Retinal pigment epithelial cell (primary cell): ENCODE measurements at regions not wholly inside any gene's neighbourhood (a gene's known extent, or its start where the extent isn't known, plus 50 kb on each side); places are given as distances from the start of the nearest gene placed in this dataset.

Experiments used
- DNase-seq: peaks from one replicate; pipeline ENCODE4 v3.0.0-alpha.2; 2010; ENCODE audit warnings: low read depth
- H3K4me3 ChIP-seq: 2 replicates; pipeline ENCODE4 v1.5.1; 2011; ENCODE audit warnings: mild to moderate bottlenecking, low read length, control low read depth, moderate library complexity
- TF ChIP-seq, protein P1 (sequence below): conservative IDR thresholded peaks from 2 replicates; pipeline ENCODE4 v1.5.1; 2011; ENCODE audit warnings: low read depth, low read length, control low read depth, inconsistent platforms

DNA sequence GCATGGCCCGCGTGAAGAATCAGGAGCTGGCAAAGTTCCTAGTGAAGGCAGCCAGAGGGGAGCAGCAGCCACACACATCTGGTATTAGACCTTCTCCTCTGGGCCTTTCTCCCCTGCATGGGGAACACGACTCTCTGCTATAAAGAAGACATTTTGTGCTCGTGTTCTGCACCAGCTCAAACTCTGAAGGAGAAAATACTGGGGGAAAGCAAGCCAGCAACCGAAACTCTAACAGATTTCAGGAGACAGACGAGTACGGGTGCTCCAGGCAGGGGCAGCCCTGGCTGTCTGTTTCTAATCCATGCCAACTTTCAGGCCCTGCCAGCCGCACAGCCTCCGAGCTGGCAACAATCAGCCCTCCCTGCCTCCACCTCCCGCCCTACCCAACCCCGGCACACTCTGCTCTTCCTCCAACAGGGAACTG is 296.3 kb downstream of the BRD1 start:
- TF ChIP-seq, protein P1, sequence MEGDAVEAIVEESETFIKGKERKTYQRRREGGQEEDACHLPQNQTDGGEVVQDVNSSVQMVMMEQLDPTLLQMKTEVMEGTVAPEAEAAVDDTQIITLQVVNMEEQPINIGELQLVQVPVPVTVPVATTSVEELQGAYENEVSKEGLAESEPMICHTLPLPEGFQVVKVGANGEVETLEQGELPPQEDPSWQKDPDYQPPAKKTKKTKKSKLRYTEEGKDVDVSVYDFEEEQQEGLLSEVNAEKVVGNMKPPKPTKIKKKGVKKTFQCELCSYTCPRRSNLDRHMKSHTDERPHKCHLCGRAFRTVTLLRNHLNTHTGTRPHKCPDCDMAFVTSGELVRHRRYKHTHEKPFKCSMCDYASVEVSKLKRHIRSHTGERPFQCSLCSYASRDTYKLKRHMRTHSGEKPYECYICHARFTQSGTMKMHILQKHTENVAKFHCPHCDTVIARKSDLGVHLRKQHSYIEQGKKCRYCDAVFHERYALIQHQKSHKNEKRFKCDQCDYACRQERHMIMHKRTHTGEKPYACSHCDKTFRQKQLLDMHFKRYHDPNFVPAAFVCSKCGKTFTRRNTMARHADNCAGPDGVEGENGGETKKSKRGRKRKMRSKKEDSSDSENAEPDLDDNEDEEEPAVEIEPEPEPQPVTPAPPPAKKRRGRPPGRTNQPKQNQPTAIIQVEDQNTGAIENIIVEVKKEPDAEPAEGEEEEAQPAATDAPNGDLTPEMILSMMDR, result no peak
- no peak for DNase-seq
- no peak overlapping the region for H3K4me3 ChIP-seq

DNA sequence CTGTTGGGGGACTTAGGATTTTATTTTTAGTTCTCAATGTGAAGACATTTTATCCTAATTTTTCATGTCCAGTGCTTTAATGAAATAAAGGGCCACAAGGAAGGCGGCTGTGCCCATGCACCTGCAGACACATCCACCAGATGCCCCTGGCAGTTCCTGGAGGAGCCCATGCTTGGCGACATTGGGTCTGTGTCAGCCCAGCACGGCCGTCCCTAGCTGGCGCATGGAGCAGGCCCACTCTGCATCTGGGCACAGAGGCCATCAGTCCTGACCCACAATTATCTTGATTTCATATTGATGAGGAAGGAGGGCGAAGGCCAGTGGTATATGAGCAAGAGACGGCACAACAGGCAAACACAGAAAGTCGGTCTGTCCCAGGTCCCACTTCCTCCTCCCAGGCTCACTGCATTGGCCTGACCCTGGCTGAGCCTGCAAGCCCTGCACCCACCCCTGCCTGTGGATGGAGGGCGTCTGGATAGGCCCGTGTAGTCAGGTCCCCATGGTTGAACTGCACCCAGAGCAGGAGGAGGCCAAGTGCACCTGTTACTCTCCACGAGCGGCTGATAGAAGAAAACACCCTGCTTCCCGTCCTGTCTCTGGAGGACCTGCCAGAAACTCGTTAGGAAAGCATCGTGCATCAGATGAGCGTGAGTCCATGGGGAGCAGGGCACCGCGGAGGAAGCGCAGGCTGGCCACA is 296.9 kb downstream of the BRD1 start:
- no peak for DNase-seq
- no peak overlapping the region for H3K4me3 ChIP-seq
- TF ChIP-seq, protein P1, result no peak

DNA sequence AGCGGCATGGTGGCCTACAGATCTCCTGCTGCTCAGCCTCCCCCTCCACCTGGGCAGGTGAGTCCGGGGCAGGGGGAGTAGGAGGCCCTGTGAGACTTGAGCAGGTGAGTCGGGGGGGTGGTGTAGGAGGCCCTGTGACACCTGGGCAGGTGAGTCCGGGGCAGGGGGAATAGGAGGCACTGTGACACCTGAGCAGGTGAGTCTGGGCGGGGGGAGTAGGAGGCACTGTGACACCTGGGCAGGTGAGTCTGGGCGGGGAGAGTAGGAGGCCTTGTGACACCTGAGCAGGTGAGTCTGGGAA is 299.3 kb downstream of the BRD1 start:
- TF ChIP-seq, protein P1, result no peak
- no peak for DNase-seq
- no peak overlapping the region for H3K4me3 ChIP-seq

DNA sequence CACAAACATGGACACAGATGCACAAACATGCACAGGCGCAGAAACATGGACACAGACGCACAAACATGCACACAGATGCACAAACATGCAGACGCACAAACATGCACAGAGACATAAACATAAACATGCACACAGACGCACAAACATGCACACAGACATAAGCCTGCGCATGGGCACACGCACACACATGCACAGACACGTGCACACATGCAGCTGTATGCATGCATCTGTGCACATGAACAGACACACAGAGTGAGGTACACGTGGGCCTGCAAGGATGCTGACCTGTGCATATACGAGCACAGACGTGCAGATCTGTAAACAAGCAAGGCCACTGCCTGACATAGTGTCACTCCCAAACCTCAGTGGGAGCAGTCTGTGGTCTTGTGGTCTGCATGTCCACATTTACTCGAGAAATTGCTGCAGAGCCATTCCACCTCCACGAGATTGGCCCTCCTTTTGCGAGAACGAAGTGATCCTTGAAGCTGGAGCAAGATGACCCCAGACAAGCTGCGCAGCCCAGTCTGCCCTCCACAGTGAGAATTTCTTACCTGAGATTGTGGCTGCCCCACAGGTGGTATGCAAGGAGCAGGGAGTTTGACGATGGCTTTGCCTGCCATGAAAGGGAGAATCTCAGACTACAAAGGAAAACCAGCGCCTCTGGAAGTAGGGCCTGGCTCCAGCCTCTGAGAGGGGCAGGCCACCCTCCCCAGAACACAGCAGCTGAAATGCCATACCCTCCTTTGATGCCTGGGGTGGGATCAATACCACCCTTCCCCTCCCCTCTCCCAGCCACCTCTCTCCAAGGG is 299.9 kb downstream of the BRD1 start:
- TF ChIP-seq, protein P1, result no peak
- no peak overlapping the region for H3K4me3 ChIP-seq
- DNase-seq, result no peak

DNA sequence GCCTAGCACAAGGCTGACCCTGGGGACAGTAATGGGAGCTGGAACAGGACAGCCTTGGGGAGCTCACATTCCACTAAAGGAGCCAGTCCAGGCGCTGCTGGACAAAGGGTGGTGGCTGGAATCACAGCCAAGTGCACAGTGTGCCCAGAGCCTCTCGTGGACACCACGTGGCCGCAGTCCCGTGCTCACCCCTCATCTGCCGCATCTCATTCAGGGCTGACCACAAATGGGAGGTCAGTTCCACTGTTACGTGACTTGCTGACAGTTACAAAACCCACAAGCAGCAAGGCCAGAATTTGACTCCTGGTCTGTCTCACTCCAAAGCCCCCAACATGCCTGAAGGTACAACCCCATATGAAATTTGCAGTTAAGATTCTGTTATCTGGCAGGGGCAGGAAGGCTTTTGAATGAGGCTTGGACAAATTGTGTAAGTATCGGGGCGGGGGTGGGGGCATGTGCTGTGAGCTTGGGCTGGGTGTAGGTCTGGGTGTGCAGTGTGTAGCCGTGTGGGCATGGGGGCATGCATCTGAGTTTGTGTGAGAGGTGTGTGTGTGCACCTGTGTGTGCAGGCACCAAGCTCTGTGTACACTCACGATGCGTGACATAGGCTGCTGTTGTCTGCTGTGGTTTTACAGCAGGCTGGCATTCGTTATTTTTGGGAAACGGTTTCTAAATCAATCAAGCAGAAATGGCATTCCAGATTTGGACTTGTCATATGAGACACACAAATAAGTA is 301.7 kb downstream of the BRD1 start:
- TF ChIP-seq, protein P1, result no peak
- H3K4me3 ChIP-seq, result no peak overlapping the region
- DNase-seq, result no peak

DNA sequence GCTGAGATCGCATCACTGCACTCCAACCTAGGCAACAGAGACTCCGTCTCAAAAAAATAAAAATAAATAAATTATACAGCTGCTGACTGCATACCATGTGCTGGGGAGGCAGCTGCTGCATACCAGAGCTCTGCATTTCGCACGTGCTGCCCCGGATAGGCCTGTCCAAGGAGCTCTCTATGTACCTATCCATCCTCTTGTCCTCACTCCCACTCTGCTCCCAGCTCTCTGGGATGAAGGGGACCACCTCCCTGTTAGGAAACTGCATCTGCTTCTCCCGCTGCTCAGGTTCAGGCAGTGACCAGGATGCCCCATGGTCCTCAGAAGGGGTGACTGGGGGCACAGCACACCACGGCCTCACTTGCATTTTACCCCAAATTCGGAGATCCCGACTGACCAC is 302.3 kb downstream of the BRD1 start:
- DNase-seq, result no peak
- TF ChIP-seq, protein P1, result no peak
- H3K4me3 ChIP-seq, result no peak overlapping the region
